ENCODE measurements at regions not wholly inside any gene's neighbourhood (a gene's known extent, or its start where the extent isn't known, plus 50 kb on each side); places are given as distances from the start of the nearest gene placed in this dataset.

- no peaks in the 10 kb centered on the region for H3K4me1 ChIP-seq
- no peaks in the 10 kb centered on the region for H3K36me3 ChIP-seq
- no peak overlapping the region for H3K27ac ChIP-seq
- DNase-seq (ENCODE audit: low spot score in 2 of 2), result no peak
- H3K4me3 ChIP-seq, result no peak overlapping the region
- TF ChIP-seq CTCF (IDR thresholded peaks at IDR 0.05), result no peak
- H3K27me3 ChIP-seq, result no peaks in the 10 kb centered on the region
- intact Hi-C loops (cut with DNase I), result no loop called here
- no peaks in the 10 kb centered on the region for H3K9me3 ChIP-seq
Measured at GRCh38 chr3:160055659-160056058, 67.0 kb downstream of the IL12A start.

- no peak for TF ChIP-seq CTCF (IDR thresholded peaks at IDR 0.05)
- intact Hi-C loops (cut with DNase I), result no loop called here
Measured at GRCh38 chr3:160057331-160057730, 68.7 kb downstream of the IL12A start.

GRCh38 chr3:160060409-160061027, 71.9 kb downstream of the IL12A start:
- no peaks in the 10 kb centered on the region for H3K4me1 ChIP-seq
- H3K36me3 ChIP-seq, result no peaks in the 10 kb centered on the region
- no peaks in the 10 kb centered on the region for H3K9me3 ChIP-seq
- H3K4me3 ChIP-seq, result no peak overlapping the region
- intact Hi-C loops (cut with DNase I), result no loop called here
- TF ChIP-seq CTCF (IDR thresholded peaks at IDR 0.05), result no peak
- DNase-seq (ENCODE audit: low spot score in 2 of 2), result no peak
- H3K27ac ChIP-seq, result no peak overlapping the region
- no peaks in the 10 kb centered on the region for H3K27me3 ChIP-seq

More at GRCh38 chr3:160057331-160057730, 68.7 kb downstream of the IL12A start:
- Histone ChIP-seq H3K4me1 (no peaks in the 10 kb centered on the region), H3K27ac (no peak overlapping the region), H3K27me3 (no peaks in the 10 kb centered on the region), H3K36me3 (no peaks in the 10 kb centered on the region), H3K4me3 (no peak overlapping the region), H3K9me3 (no peaks in the 10 kb centered on the region)
- DNase-seq (ENCODE audit: low spot score in 2 of 2), result no peak

- H3K36me3 ChIP-seq, result no peaks in the 10 kb centered on the region
- H3K4me3 ChIP-seq, result no peak overlapping the region
- H3K4me1 ChIP-seq, result no peaks in the 10 kb centered on the region
- H3K27ac ChIP-seq, result no peak overlapping the region
- TF ChIP-seq CTCF (IDR thresholded peaks at IDR 0.05), result no peak
- intact Hi-C loops (cut with DNase I), result no loop called here
- no peak for DNase-seq (ENCODE audit: low spot score in 2 of 2)
- H3K9me3 ChIP-seq, result no peaks in the 10 kb centered on the region
- H3K27me3 ChIP-seq, result no peaks in the 10 kb centered on the region
Measured at GRCh38 chr3:160061525-160061924, 72.9 kb downstream of the IL12A start.

- Histone ChIP-seq H3K36me3 (no peaks in the 10 kb centered on the region), H3K4me1 (no peaks in the 10 kb centered on the region), H3K4me3 (no peak overlapping the region), H3K9me3 (no peaks in the 10 kb centered on the region), H3K27me3 (no peaks in the 10 kb centered on the region), H3K27ac (no peak overlapping the region)
- TF ChIP-seq CTCF (IDR thresholded peaks at IDR 0.05), result no peak
- DNase-seq (ENCODE audit: low spot score in 2 of 2), result no peak
- intact Hi-C loops (cut with DNase I), result no loop called here
Measured at GRCh38 chr3:160065282-160065681, 76.6 kb downstream of the IL12A start.

DNA sequence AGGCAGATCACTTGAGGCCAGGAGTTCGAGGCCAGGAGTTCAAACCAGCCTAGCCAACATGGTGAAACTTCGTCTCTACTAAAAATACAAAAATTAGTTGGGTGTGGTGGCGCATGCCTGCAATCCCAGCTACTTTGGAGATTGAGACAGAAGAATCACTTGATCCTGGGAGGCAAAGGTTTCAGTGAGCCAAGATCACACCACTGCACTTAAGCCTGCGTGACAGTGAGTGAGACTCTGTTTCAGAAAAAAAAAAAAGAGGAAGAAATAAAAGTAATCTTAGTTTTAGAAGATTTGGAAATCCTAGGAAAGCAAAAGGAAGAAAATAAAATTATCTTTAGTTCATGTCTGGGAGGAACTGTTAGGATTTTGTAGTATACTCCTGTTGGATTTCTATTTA, 77.2 kb downstream of the IL12A start:
- Histone ChIP-seq H3K36me3 (no peaks in the 10 kb centered on the region), H3K9me3 (no peaks in the 10 kb centered on the region), H3K27ac (no peak overlapping the region), H3K4me1 (no peaks in the 10 kb centered on the region), H3K4me3 (no peak overlapping the region), H3K27me3 (no peaks in the 10 kb centered on the region)
- TF ChIP-seq CTCF (IDR thresholded peaks at IDR 0.05), result no peak
- intact Hi-C loops (cut with DNase I), result no loop called here
- no peak for DNase-seq (ENCODE audit: low spot score in 2 of 2)

Data from ascending aorta (tissue), 2 donors.